T-helper 17 cell (primary cell): ENCODE measurements at regions not wholly inside any gene's neighbourhood (a gene's known extent, or its start where the extent isn't known, plus 50 kb on each side); places are given as distances from the start of the nearest gene placed in this dataset.

Experiments
- ATAC-seq: fragments of 150-1000 bp; cut with Tn5 transposase; 2 replicates; pipeline ENCODE4 v1.10.0; 2021; ENCODE audit warnings: mild to moderate bottlenecking, moderate library complexity
- DNase-seq, 3 donors: peaks; one replicate each; pipeline versions ENCODE4 v3.0.0 to v3.0.0-alpha.2; 2020 to 2021
- H3K9me3 ChIP-seq: one replicate; pipeline ENCODE4 v1.7.0; 2013; ENCODE audit warnings: low read length, mild to moderate bottlenecking; ENCODE audit not compliant: control insufficient read depth, poor library complexity, severe bottlenecking
- H3K27ac Mint-ChIP-seq: one replicate; pipeline ENCODE4 v1.8.0; 2022; ENCODE audit warnings: mild to moderate bottlenecking, moderate library complexity, mixed read lengths
- H3K27me3 Mint-ChIP-seq: one replicate; pipeline ENCODE4 v1.8.0; 2022; ENCODE audit warnings: mixed read lengths
- H3K36me3 Mint-ChIP-seq: one replicate; pipeline ENCODE4 v1.8.0; 2022; ENCODE audit warnings: low read depth, mixed read lengths
- H3K4me1 Mint-ChIP-seq: one replicate; pipeline ENCODE4 v1.8.0; 2022; ENCODE audit warnings: mild to moderate bottlenecking, mixed read lengths
- H3K4me3 Mint-ChIP-seq: one replicate; pipeline ENCODE4 v1.8.0; 2022; ENCODE audit warnings: mild to moderate bottlenecking, moderate library complexity, mixed read lengths

- H3K36me3 Mint-ChIP-seq, result no peaks in the 10 kb centered on the region
- no peak overlapping the region for H3K27ac Mint-ChIP-seq
- no peak overlapping the region for H3K4me3 Mint-ChIP-seq
- peaks cover 5% of the 10 kb centered on the region for H3K4me1 Mint-ChIP-seq
- DNase-seq (no peak), ATAC-seq (no peak)
- H3K27me3 Mint-ChIP-seq, result no peaks in the 10 kb centered on the region
- H3K9me3 ChIP-seq, result no peaks in the 10 kb centered on the region
Observed at GRCh38 chr5:33304601-33305000, 136.2 kb upstream of the TARS1 start.

- ATAC-seq, result no peak
- no peaks in the 10 kb centered on the region for H3K9me3 ChIP-seq
- no peaks in the 10 kb centered on the region for H3K27me3 Mint-ChIP-seq
- peaks cover 2% of the 10 kb centered on the region for H3K4me1 Mint-ChIP-seq
- no peak overlapping the region for H3K4me3 Mint-ChIP-seq
- H3K27ac Mint-ChIP-seq, result no peak overlapping the region
- no peaks in the 10 kb centered on the region for H3K36me3 Mint-ChIP-seq
- DNase-seq, result no peak
Observed at GRCh38 chr5:33305572-33305971, 135.2 kb upstream of the TARS1 start.

GRCh38 chr5:33306758-33307157, 134.0 kb upstream of the TARS1 start:
- DNase-seq, result no peak
- no peaks in the 10 kb centered on the region for H3K9me3 ChIP-seq
- no peaks in the 10 kb centered on the region for H3K36me3 Mint-ChIP-seq
- no peak overlapping the region for H3K27ac Mint-ChIP-seq
- no peak overlapping the region for H3K4me3 Mint-ChIP-seq
- H3K27me3 Mint-ChIP-seq, result no peaks in the 10 kb centered on the region
- no peaks in the 10 kb centered on the region for H3K4me1 Mint-ChIP-seq
- ATAC-seq, result no peak

GRCh38 chr5:33308586-33308985, 132.2 kb upstream of the TARS1 start:
- Mint-ChIP-seq H3K27me3 (no peaks in the 10 kb centered on the region), H3K4me1 (no peaks in the 10 kb centered on the region), H3K27ac (no peak overlapping the region), H3K4me3 (no peak overlapping the region), H3K36me3 (no peaks in the 10 kb centered on the region)
- no peaks in the 10 kb centered on the region for H3K9me3 ChIP-seq
- ATAC-seq (no peak), DNase-seq (no peak)

GRCh38 chr5:33309068-33309467, 131.7 kb upstream of the TARS1 start:
- H3K36me3 Mint-ChIP-seq, result no peaks in the 10 kb centered on the region
- no peak for ATAC-seq

GRCh38 chr5:33309536-33310345, 131.0 kb upstream of the TARS1 start:
- H3K27me3 Mint-ChIP-seq, result no peaks in the 10 kb centered on the region
- H3K4me3 Mint-ChIP-seq, result no peak overlapping the region

More at GRCh38 chr5:33309068-33309467, 131.7 kb upstream of the TARS1 start:
- Mint-ChIP-seq H3K27ac (no peak overlapping the region), H3K4me1 (no peaks in the 10 kb centered on the region), H3K4me3 (no peak overlapping the region), H3K27me3 (no peaks in the 10 kb centered on the region)
- no peaks in the 10 kb centered on the region for H3K9me3 ChIP-seq
- no peak for DNase-seq

GRCh38 chr5:33310451-33310850, 130.3 kb upstream of the TARS1 start:
- DNase-seq (no peak), ATAC-seq (no peak)
- Mint-ChIP-seq H3K36me3 (no peaks in the 10 kb centered on the region), H3K27me3 (no peaks in the 10 kb centered on the region), H3K4me1 (no peaks in the 10 kb centered on the region), H3K27ac (no peak overlapping the region), H3K4me3 (no peak overlapping the region)
- no peaks in the 10 kb centered on the region for H3K9me3 ChIP-seq

More at GRCh38 chr5:33309536-33310345, 131.0 kb upstream of the TARS1 start:
- H3K9me3 ChIP-seq, result no peaks in the 10 kb centered on the region
- DNase-seq (no peak), ATAC-seq (no peak)
- Mint-ChIP-seq H3K36me3 (no peaks in the 10 kb centered on the region), H3K4me1 (no peaks in the 10 kb centered on the region), H3K27ac (no peak overlapping the region)

DNA sequence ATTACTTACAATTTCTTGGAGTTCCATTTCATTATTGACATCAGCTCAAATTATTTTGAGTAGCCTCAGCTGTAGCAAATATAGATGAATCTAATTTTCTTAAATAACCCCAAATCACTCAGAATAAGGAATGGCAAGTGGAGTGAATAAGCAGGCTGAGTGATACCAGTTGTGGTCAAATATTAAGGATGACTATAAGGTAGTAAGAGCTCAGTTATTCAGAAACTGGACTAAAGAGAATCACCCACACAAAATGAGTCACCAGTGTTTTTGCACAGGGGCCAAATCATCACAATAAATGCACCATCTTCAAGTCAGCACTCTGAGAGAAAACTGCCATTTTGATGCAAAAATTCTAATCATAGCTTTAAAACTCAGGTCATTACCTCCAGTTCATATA, 128.9 kb upstream of the TARS1 start:
- no peaks in the 10 kb centered on the region for H3K4me1 Mint-ChIP-seq
- no peaks in the 10 kb centered on the region for H3K9me3 ChIP-seq
- no peaks in the 10 kb centered on the region for H3K27me3 Mint-ChIP-seq
- no peaks in the 10 kb centered on the region for H3K36me3 Mint-ChIP-seq
- no peak overlapping the region for H3K4me3 Mint-ChIP-seq
- ATAC-seq, result no peak
- no peak overlapping the region for H3K27ac Mint-ChIP-seq
- DNase-seq, result no peak

DNA sequence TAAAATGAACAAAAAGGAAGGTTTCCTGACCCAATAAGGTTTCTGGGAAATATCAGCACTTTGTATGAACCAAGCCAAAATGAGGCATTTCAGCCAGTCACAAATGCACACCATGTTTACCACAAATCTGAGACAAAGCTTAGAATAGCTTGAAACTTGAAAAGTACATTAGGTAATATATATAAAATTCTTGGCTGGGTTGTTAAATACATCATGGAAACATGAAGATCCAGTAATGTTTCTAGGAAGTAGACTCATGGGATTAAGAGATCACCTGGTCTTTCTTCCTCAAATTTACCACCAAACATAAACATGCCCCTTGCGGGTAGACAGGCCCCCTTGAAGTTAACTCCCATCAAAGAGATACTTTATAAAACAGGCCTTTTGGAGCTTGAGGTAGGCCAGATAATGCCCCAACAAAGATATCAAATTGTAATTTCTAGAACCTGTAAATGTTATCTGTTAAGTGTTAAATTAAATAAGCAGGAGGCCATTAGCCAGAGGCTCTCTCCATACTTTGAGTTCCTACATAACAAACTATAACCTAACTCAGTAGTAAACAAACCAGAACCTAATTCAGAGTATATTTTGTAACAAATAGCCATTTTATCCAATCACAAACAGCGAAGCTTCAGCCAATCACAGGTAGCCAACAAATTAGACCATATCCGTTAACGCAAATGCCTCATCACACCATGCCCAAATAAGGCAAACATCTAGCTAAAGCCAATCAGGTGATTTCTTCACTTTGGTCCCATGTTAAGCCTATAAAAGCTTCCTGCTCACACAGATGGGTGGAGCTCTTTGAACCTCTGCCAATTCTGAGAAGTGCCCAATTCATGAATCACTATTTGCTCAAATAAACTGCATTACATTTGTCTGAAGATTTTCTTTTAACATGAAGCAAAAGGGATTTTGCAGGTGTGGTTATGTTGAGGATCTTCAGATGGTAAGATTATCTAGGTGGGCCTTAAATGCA, 127.9 kb upstream of the TARS1 start:
- no peaks in the 10 kb centered on the region for H3K4me1 Mint-ChIP-seq

DNA sequence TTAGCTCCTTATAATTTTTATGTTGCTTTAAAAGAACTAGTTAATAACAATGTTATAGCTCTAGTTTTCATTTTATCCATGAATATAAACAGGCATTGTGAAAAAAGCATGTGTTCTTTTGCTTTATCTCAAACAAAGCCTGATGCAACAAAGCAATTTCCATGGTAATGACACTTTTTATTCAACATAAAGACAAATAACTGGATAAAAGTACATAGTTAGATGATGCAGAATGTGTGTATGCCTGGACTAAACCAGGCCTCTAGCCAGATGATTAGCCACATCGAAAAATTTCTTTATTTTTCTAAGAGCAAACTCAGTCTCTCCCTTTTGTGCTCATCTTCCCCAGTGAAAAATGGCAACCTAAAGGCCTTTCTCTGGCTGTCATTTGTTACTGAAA, 125.6 kb upstream of the TARS1 start:
- Mint-ChIP-seq H3K4me1 (no peaks in the 10 kb centered on the region), H3K4me3 (no peak overlapping the region), H3K27ac (no peak overlapping the region), H3K36me3 (no peaks in the 10 kb centered on the region), H3K27me3 (no peaks in the 10 kb centered on the region)
- no peak for DNase-seq
- no peaks in the 10 kb centered on the region for H3K9me3 ChIP-seq
- no peak for ATAC-seq

More for the DNA sequence above, 127.9 kb upstream of the TARS1 start:
- H3K9me3 ChIP-seq, result no peaks in the 10 kb centered on the region
- no peak for ATAC-seq
- no peak overlapping the region for H3K27ac Mint-ChIP-seq
- DNase-seq, result no peak
- no peaks in the 10 kb centered on the region for H3K36me3 Mint-ChIP-seq
- no peak overlapping the region for H3K4me3 Mint-ChIP-seq
- no peaks in the 10 kb centered on the region for H3K27me3 Mint-ChIP-seq

DNA sequence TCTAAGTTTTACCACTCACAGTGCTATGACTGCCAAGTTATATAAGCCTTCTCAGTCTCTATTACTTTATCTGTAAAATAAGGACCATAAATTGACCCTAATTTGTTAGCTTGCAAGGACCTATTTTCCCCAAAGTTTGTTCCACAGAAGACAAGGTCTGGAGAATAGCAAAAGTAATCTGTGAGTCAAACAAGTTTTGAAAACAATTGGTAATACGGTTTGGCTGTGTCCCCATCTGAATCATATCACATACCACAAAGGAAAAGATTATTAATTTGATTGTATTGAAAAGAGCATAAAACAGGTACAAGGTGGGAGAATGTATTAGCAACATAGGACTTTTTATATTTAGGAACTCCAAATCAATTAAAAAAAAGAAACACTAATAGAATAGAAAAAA, 124.0 kb upstream of the TARS1 start:
- Mint-ChIP-seq H3K4me1 (no peaks in the 10 kb centered on the region), H3K27ac (no peak overlapping the region), H3K27me3 (no peaks in the 10 kb centered on the region), H3K36me3 (no peaks in the 10 kb centered on the region), H3K4me3 (no peak overlapping the region)
- DNase-seq, result no peak
- no peak for ATAC-seq
- H3K9me3 ChIP-seq, result no peaks in the 10 kb centered on the region

- Mint-ChIP-seq H3K27ac (no peak overlapping the region), H3K4me1 (no peaks in the 10 kb centered on the region), H3K4me3 (no peak overlapping the region), H3K36me3 (no peaks in the 10 kb centered on the region), H3K27me3 (no peaks in the 10 kb centered on the region)
- H3K9me3 ChIP-seq, result no peaks in the 10 kb centered on the region
- DNase-seq (no peak), ATAC-seq (no peak)
Observed at GRCh38 chr5:33317271-33317670, 123.5 kb upstream of the TARS1 start.

DNA sequence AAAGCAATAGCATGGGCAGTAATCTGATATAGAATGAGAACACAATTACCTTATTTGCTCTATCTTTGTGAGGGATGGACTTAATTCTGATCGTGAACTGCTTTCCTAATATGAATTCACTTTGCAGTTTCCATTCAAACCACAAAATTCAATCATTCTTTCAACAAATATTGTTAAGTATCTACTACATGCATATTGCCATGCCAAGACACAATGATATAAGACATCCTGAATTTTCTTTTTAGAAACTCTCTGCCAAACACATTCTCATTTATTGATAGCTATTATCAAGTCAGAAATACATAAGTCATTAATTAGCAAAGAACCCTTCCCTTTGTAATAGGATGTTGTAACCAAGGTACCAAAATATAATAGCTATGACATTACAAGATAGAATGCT, 121.6 kb upstream of the TARS1 start:
- no peaks in the 10 kb centered on the region for H3K27me3 Mint-ChIP-seq
- H3K4me1 Mint-ChIP-seq, result no peaks in the 10 kb centered on the region
- no peak overlapping the region for H3K27ac Mint-ChIP-seq
- H3K9me3 ChIP-seq, result no peaks in the 10 kb centered on the region
- no peaks in the 10 kb centered on the region for H3K36me3 Mint-ChIP-seq
- ATAC-seq (no peak), DNase-seq (no peak)
- H3K4me3 Mint-ChIP-seq, result no peak overlapping the region
